ENCODE measurements at regions not wholly inside any gene's neighbourhood (a gene's known extent, or its start where the extent isn't known, plus 50 kb on each side); places are given as distances from the start of the nearest gene placed in this dataset.
"Not testable (repeated sequence)": the region's sequence is repeated elsewhere in the genome, so short reads cannot be mapped to it uniquely, and the experiment has no call there.

GRCh38 chr10:6711408-6711841, 131.3 kb upstream of the PRKCQ start:
- no peak overlapping the region for H3K4me3 ChIP-seq (ENCODE audit: insufficient read depth, low read length)
- H3K4me1 ChIP-seq (ENCODE audit: insufficient read depth, low read length) = no peaks in the 10 kb centered on the region
- TF ChIP-seq CTCF (IDR thresholded peaks at IDR 0.05; ENCODE audit: extremely low read depth, low read depth, low read length) = no peak

GRCh38 chr10:6707352-6707751, 127.3 kb upstream of the PRKCQ start:
- H3K4me1 ChIP-seq (ENCODE audit: insufficient read depth, low read length) = no peaks in the 10 kb centered on the region
- H3K79me2 ChIP-seq (ENCODE audit: insufficient read depth, low read length) = no peaks in the 10 kb centered on the region
- no peak for DNase-seq (ENCODE audit: insufficient read length, low spot score, missing footprints)
- no peaks in the 10 kb centered on the region for H3K27me3 ChIP-seq (ENCODE audit: insufficient read depth, low read length)
- no peaks in the 10 kb centered on the region for H3K36me3 ChIP-seq (ENCODE audit: insufficient read depth, low read length)
- no peak overlapping the region for H3K4me2 ChIP-seq (ENCODE audit: insufficient read depth, low read length)
- TF ChIP-seq CTCF (IDR thresholded peaks at IDR 0.05; ENCODE audit: extremely low read depth, low read depth, low read length) = no peak
- no peaks in the 10 kb centered on the region for H4K20me1 ChIP-seq (ENCODE audit: insufficient read depth, low read length)
- H2AFZ ChIP-seq (ENCODE audit: low read length) = no peak overlapping the region
- H3K27ac ChIP-seq (ENCODE audit: low read depth, low read length) = no peak overlapping the region
- no peak overlapping the region for H3K4me3 ChIP-seq (ENCODE audit: insufficient read depth, low read length)
- H3K9me3 ChIP-seq (ENCODE audit: low read depth, low read length) = no peaks in the 10 kb centered on the region

More at GRCh38 chr10:6711408-6711841, 131.3 kb upstream of the PRKCQ start:
- Histone ChIP-seq H3K36me3 (ENCODE audit: insufficient read depth, low read length) (no peaks in the 10 kb centered on the region), H4K20me1 (ENCODE audit: insufficient read depth, low read length) (no peaks in the 10 kb centered on the region), H2AFZ (ENCODE audit: low read length) (no peak overlapping the region), H3K4me2 (ENCODE audit: insufficient read depth, low read length) (no peak overlapping the region), H3K79me2 (ENCODE audit: insufficient read depth, low read length) (no peaks in the 10 kb centered on the region), H3K27ac (ENCODE audit: low read depth, low read length) (no peak overlapping the region), H3K9me3 (ENCODE audit: low read depth, low read length) (no peaks in the 10 kb centered on the region), H3K27me3 (ENCODE audit: insufficient read depth, low read length) (no peaks in the 10 kb centered on the region)
- peak; percentile 72 for DNase-seq (ENCODE audit: insufficient read length, low spot score, missing footprints)

GRCh38 chr10:6706725-6707124, 126.6 kb upstream of the PRKCQ start:
- H4K20me1 ChIP-seq (ENCODE audit: insufficient read depth, low read length) = no peaks in the 10 kb centered on the region
- TF ChIP-seq CTCF (IDR thresholded peaks at IDR 0.05; ENCODE audit: extremely low read depth, low read depth, low read length) = no peak
- no peak overlapping the region for H2AFZ ChIP-seq (ENCODE audit: low read length)
- no peak for DNase-seq (ENCODE audit: insufficient read length, low spot score, missing footprints)
- no peaks in the 10 kb centered on the region for H3K27me3 ChIP-seq (ENCODE audit: insufficient read depth, low read length)
- no peaks in the 10 kb centered on the region for H3K79me2 ChIP-seq (ENCODE audit: insufficient read depth, low read length)
- H3K9me3 ChIP-seq (ENCODE audit: low read depth, low read length) = no peaks in the 10 kb centered on the region
- H3K36me3 ChIP-seq (ENCODE audit: insufficient read depth, low read length) = no peaks in the 10 kb centered on the region
- H3K4me2 ChIP-seq (ENCODE audit: insufficient read depth, low read length) = no peak overlapping the region
- no peaks in the 10 kb centered on the region for H3K4me1 ChIP-seq (ENCODE audit: insufficient read depth, low read length)
- no peak overlapping the region for H3K27ac ChIP-seq (ENCODE audit: low read depth, low read length)
- no peak overlapping the region for H3K4me3 ChIP-seq (ENCODE audit: insufficient read depth, low read length)

GRCh38 chr10:6704896-6705295, 124.8 kb upstream of the PRKCQ start:
- TF ChIP-seq CTCF (IDR thresholded peaks at IDR 0.05; ENCODE audit: extremely low read depth, low read depth, low read length) = no peak
- H2AFZ ChIP-seq (ENCODE audit: low read length) = no peak overlapping the region
- H3K27me3 ChIP-seq (ENCODE audit: insufficient read depth, low read length) = no peaks in the 10 kb centered on the region
- DNase-seq (ENCODE audit: insufficient read length, low spot score, missing footprints) = no peak
- H4K20me1 ChIP-seq (ENCODE audit: insufficient read depth, low read length) = no peaks in the 10 kb centered on the region
- H3K27ac ChIP-seq (ENCODE audit: low read depth, low read length) = no peak overlapping the region
- no peak overlapping the region for H3K4me2 ChIP-seq (ENCODE audit: insufficient read depth, low read length)
- no peaks in the 10 kb centered on the region for H3K9me3 ChIP-seq (ENCODE audit: low read depth, low read length)
- H3K4me3 ChIP-seq (ENCODE audit: insufficient read depth, low read length) = no peak overlapping the region
- H3K36me3 ChIP-seq (ENCODE audit: insufficient read depth, low read length) = no peaks in the 10 kb centered on the region
- no peaks in the 10 kb centered on the region for H3K79me2 ChIP-seq (ENCODE audit: insufficient read depth, low read length)
- H3K4me1 ChIP-seq (ENCODE audit: insufficient read depth, low read length) = no peaks in the 10 kb centered on the region

- H3K4me3 ChIP-seq (ENCODE audit: insufficient read depth, low read length); H3K27me3 ChIP-seq (ENCODE audit: insufficient read depth, low read length); H2AFZ ChIP-seq (ENCODE audit: low read length); H3K36me3 ChIP-seq (ENCODE audit: insufficient read depth, low read length); DNase-seq (ENCODE audit: insufficient read length, low spot score, missing footprints); H3K4me1 ChIP-seq (ENCODE audit: insufficient read depth, low read length); H3K27ac ChIP-seq (ENCODE audit: low read depth, low read length); H3K4me2 ChIP-seq (ENCODE audit: insufficient read depth, low read length); H3K79me2 ChIP-seq (ENCODE audit: insufficient read depth, low read length); H3K9me3 ChIP-seq (ENCODE audit: low read depth, low read length); H4K20me1 ChIP-seq (ENCODE audit: insufficient read depth, low read length): not testable (repeated sequence)
Observed at GRCh38 chr10:6702833-6703232, 122.8 kb upstream of the PRKCQ start.

Measured in osteoblast (primary cell).